ENCODE measurements at regions not wholly inside any gene's neighbourhood (a gene's known extent, or its start where the extent isn't known, plus 50 kb on each side); places are given as distances from the start of the nearest gene placed in this dataset.
"Not testable (repeated sequence)": the region's sequence is repeated elsewhere in the genome, so short reads cannot be mapped to it uniquely, and the experiment has no call there.

DNA sequence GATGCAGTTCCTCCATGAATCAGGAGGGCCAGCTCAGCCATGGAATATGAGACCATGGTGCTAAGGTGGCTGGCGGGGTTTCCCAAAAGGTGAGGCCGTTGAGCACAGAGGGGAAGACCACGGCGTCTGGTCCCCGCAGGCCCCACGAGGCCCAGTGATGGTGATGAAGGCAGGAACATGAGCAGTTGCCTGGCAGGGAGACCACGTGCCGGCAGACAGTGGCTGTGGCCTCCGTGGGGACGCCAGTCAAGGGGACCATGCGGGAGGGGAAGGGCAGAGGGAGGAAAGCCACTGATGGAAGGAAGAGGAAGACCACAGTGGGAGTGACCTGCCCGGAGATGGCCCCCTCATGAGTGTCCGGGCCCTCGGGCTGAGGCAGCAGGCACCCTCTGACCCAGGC, 220.9 kb upstream of the SGCG start:
- TF ChIP-seq, protein P1, sequence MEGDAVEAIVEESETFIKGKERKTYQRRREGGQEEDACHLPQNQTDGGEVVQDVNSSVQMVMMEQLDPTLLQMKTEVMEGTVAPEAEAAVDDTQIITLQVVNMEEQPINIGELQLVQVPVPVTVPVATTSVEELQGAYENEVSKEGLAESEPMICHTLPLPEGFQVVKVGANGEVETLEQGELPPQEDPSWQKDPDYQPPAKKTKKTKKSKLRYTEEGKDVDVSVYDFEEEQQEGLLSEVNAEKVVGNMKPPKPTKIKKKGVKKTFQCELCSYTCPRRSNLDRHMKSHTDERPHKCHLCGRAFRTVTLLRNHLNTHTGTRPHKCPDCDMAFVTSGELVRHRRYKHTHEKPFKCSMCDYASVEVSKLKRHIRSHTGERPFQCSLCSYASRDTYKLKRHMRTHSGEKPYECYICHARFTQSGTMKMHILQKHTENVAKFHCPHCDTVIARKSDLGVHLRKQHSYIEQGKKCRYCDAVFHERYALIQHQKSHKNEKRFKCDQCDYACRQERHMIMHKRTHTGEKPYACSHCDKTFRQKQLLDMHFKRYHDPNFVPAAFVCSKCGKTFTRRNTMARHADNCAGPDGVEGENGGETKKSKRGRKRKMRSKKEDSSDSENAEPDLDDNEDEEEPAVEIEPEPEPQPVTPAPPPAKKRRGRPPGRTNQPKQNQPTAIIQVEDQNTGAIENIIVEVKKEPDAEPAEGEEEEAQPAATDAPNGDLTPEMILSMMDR (IDR thresholded peaks at IDR 0.05), result not testable (repeated sequence)
- TF ChIP-seq POLR2A (IDR thresholded peaks at IDR 0.05), result not testable (repeated sequence)

All from lower leg skin (tissue), 3 donors.